ENCODE measurements at regions not wholly inside any gene's neighbourhood (a gene's known extent, or its start where the extent isn't known, plus 50 kb on each side); places are given as distances from the start of the nearest gene placed in this dataset.

DNA sequence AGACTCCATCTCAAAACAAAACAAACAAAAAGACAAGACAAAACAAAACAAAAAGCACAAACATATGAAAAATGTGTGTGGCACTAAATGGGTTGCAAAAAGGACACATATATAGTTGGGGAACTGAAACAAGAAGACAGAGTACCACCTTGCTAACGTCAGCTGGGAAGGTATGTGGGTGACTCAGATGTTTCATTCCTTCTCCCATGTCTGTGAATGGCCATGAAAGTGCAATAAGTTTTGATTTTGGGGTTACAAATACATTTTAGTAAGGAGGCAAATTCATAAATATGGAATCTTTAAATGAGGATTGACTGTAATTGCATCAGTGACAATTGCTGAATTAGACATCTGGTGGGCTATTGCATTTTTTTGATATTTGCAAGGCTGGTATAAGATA, 81.6 kb upstream of the KLF4 start:
- Mint-ChIP-seq H3K9me3 (no peaks in the 10 kb centered on the region), H3K4me1 (no peaks in the 10 kb centered on the region), H3K36me3 (ENCODE audit: insufficient read depth in 1 of 3, low read depth in 3 of 3) (no peaks in the 10 kb centered on the region), H3K27ac (no peak overlapping the region), H3K27me3 (ENCODE audit: low read depth) (no peaks in the 10 kb centered on the region), H3K4me3 (no peak overlapping the region)
- TF ChIP-seq, protein P1, sequence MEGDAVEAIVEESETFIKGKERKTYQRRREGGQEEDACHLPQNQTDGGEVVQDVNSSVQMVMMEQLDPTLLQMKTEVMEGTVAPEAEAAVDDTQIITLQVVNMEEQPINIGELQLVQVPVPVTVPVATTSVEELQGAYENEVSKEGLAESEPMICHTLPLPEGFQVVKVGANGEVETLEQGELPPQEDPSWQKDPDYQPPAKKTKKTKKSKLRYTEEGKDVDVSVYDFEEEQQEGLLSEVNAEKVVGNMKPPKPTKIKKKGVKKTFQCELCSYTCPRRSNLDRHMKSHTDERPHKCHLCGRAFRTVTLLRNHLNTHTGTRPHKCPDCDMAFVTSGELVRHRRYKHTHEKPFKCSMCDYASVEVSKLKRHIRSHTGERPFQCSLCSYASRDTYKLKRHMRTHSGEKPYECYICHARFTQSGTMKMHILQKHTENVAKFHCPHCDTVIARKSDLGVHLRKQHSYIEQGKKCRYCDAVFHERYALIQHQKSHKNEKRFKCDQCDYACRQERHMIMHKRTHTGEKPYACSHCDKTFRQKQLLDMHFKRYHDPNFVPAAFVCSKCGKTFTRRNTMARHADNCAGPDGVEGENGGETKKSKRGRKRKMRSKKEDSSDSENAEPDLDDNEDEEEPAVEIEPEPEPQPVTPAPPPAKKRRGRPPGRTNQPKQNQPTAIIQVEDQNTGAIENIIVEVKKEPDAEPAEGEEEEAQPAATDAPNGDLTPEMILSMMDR (conservative IDR thresholded peaks at IDR 0.05) = no peak
- no peaks in the 10 kb centered on the region for H3K4me1 ChIP-seq (ENCODE audit: insufficient read depth, low read length)
- H3K9me3 ChIP-seq (ENCODE audit: control insufficient read depth, low read depth, low read length) = no peaks in the 10 kb centered on the region
- H2BK20ac ChIP-seq (ENCODE audit: low read depth, low read length, poor library complexity, severe bottlenecking) = no peak overlapping the region
- no peak overlapping the region for H3K14ac ChIP-seq (ENCODE audit: insufficient read depth, low read length)
- H3K27me3 ChIP-seq (ENCODE audit: insufficient read depth, low read length) = no peaks in the 10 kb centered on the region
- no peak overlapping the region for H4K8ac ChIP-seq (replicated peaks; ENCODE audit: insufficient read length, low read depth, low read length)
- H2BK120ac ChIP-seq (ENCODE audit: low read depth, low read length, poor library complexity, severe bottlenecking) = no peak overlapping the region
- H3K9ac ChIP-seq (ENCODE audit: extremely low read depth, insufficient read length, low read length) = no peak overlapping the region
- no peak overlapping the region for H2AFZ ChIP-seq (ENCODE audit: low read length)
- H4K91ac ChIP-seq (ENCODE audit: insufficient read length, low read depth, low read length) = no peak overlapping the region
- no peak overlapping the region for H2AK5ac ChIP-seq (ENCODE audit: insufficient read length, low read length)
- no peak overlapping the region for H2BK5ac ChIP-seq (ENCODE audit: insufficient read length, low read length)
- WGBS (ENCODE audit: extremely low coverage, insufficient read length, low lambda C conversion rate) = no CpG with 5 or more reads among the region's 1 CpG
- no peak overlapping the region for H4K5ac ChIP-seq (ENCODE audit: insufficient read length, low read depth, low read length)
- H3K79me1 ChIP-seq (ENCODE audit: insufficient read depth, low read depth, low read length, poor library complexity, severe bottlenecking) = no peaks in the 10 kb centered on the region
- H3K23me2 ChIP-seq (ENCODE audit: insufficient read length, low read depth, low read length, poor library complexity, severe bottlenecking) = no peaks in the 10 kb centered on the region
- no peak overlapping the region for H3K56ac ChIP-seq (ENCODE audit: insufficient read length, low read depth, low read length)
- H3K18ac ChIP-seq (ENCODE audit: insufficient read length, low read depth, low read length) = no peak overlapping the region
- H3K27ac ChIP-seq (ENCODE audit: insufficient read length, low read depth, low read length) = no peak overlapping the region
- H3T11ph ChIP-seq (ENCODE audit: low read length) = no peak overlapping the region
- no peaks in the 10 kb centered on the region for H4K20me1 ChIP-seq (ENCODE audit: control insufficient read depth, insufficient read depth, insufficient read length)
- DNase-seq = no peak
- H2BK12ac ChIP-seq (ENCODE audit: insufficient read length, low read depth, low read length) = no peak overlapping the region
- H3K4me2 ChIP-seq (ENCODE audit: insufficient read depth, insufficient read length, low read length) = no peak overlapping the region
- H3K4ac ChIP-seq (ENCODE audit: low read depth, low read length) = no peak overlapping the region
- H3K23ac ChIP-seq (ENCODE audit: insufficient read length, low read depth, low read length) = no peak overlapping the region
- H2BK15ac ChIP-seq (ENCODE audit: low read depth, low read length) = no peak overlapping the region
- no peaks in the 10 kb centered on the region for H3K79me2 ChIP-seq (ENCODE audit: insufficient read depth, low read length)
